Neural cell (in vitro differentiated cells): ENCODE measurements at regions not wholly inside any gene's neighbourhood (a gene's known extent, or its start where the extent isn't known, plus 50 kb on each side); places are given as distances from the start of the nearest gene placed in this dataset.
A peak's percentile ranks its signal among the peaks of the same experiment; 100 is the strongest.

Experiments
- CTCF ChIP-seq: fragments of 450-650 bp; IDR thresholded peaks from 2 replicates; pipeline ENCODE4 v1.5.1; 2014; ENCODE audit warnings: antibody characterized with exemption, mild to moderate bottlenecking, moderate library complexity; ENCODE audit not compliant: poor library complexity, severe bottlenecking
- EP300 ChIP-seq: fragments of 450-650 bp; conservative IDR thresholded peaks from 2 replicates; pipeline ENCODE4 v1.6.1; 2014; ENCODE audit warnings: antibody characterized with exemption, mild to moderate bottlenecking, moderate library complexity; ENCODE audit not compliant: poor library complexity, severe bottlenecking
- EZH2 ChIP-seq: fragments of 200-600, 300-800 bp; shearing (Covaris generic), sonication (generic); IDR thresholded peaks from 2 replicates; pipeline ENCODE4 v1.6.1; 2014; ENCODE audit warnings: antibody characterized with exemption, low read length, borderline replicate concordance, mild to moderate bottlenecking; ENCODE audit not compliant: insufficient read depth, poor library complexity, severe bottlenecking
- MXI1 ChIP-seq: fragments of 450-650 bp; conservative IDR thresholded peaks from 2 replicates; pipeline ENCODE4 v1.6.1; 2014; ENCODE audit warnings: antibody characterized with exemption, mild to moderate bottlenecking; ENCODE audit not compliant: poor library complexity, severe bottlenecking
- POLR2AphosphoS5 ChIP-seq: IDR thresholded peaks from 2 replicates; pipeline ENCODE4 v1.6.1; 2012
- RAD21 ChIP-seq: fragments of 450-650 bp; conservative IDR thresholded peaks from 2 replicates; pipeline ENCODE4 v1.6.1; 2014; ENCODE audit warnings: antibody characterized with exemption, mild to moderate bottlenecking, moderate library complexity
- REST ChIP-seq: IDR thresholded peaks from 2 replicates; pipeline ENCODE4 v1.6.1; 2012; ENCODE audit warnings: borderline replicate concordance
- SMC3 ChIP-seq: fragments of 450-650 bp; conservative IDR thresholded peaks from 2 replicates; pipeline ENCODE4 v1.6.1; 2014; ENCODE audit warnings: antibody characterized with exemption, mild to moderate bottlenecking, moderate library complexity; ENCODE audit not compliant: poor library complexity
- TAF1 ChIP-seq: IDR thresholded peaks from 2 replicates; pipeline ENCODE4 v1.6.1; 2012; ENCODE audit warnings: low read depth

DNA sequence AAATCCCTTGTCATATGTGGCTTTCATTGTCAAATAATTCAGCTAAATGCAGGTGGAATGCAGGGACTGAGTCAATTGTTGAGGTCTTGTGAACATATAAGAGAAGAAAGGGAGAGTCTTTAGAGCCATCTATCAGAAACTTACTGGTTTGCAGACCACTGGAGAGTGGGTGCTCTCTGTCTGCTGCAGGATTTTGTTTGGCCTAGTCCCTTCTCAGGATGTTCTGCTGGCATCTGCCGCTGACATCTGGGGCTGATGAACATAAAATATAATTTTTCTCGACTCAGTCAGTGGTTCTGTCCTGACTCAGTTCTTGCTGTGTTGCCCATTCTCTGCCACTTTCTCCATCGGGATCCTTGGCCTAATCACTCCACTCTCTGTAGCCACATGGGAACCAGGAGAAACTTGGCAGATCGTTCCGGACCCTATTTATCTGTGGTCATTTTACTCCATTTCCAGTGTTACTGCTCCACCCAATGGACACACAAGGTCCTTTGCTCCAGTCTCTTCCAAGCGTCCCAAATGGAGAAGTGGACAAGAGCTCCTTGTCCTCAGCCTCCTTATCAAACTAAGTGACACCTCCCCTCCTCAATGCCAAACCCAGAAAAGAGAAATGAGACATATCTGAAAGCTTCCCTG is 436.2 kb downstream of the FAT4 start:
- peak; percentile 18 for TF ChIP-seq CTCF
- no peak for TF ChIP-seq REST
- no peak for TF ChIP-seq EP300
- no peak for TF ChIP-seq EZH2
- TF ChIP-seq POLR2AphosphoS5, result no peak
- TF ChIP-seq MXI1, result no peak
- TF ChIP-seq RAD21, result no peak
- TF ChIP-seq TAF1, result no peak
- TF ChIP-seq SMC3, result no peak
